ENCODE measurements at regions not wholly inside any gene's neighbourhood (a gene's known extent, or its start where the extent isn't known, plus 50 kb on each side); places are given as distances from the start of the nearest gene placed in this dataset.
"Not testable (repeated sequence)": the region's sequence is repeated elsewhere in the genome, so short reads cannot be mapped to it uniquely, and the experiment has no call there.

DNA sequence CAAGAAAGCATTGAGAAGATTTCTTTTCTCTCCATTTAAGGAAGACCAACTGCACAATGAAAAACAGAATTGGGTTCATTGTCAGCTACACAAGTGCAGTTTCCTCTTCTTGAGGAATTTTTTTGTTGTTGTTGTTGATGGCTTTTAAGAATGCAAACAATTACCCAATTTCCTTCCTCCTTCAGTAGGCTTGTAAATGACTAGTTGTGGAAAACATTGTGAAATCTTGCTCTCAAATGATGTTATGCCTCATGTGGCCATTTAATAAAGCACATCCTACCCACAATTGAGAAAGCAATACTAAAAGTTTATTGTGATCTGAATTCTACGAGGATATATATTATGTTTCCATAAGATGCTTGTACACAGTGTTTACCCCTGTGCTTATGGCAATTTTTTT is 171.6 kb downstream of the FAM174A start:
- no peaks in the 10 kb centered on the region for H3K9me3 ChIP-seq (ENCODE audit: insufficient read depth, low read length)
- H2AFZ ChIP-seq (ENCODE audit: low read depth, low read length, severe bottlenecking): no peak overlapping the region
- TF ChIP-seq EZH2phosphoT487 (conservative IDR thresholded peaks at IDR 0.05; ENCODE audit: low read length): no peak
- TF ChIP-seq, protein P1, sequence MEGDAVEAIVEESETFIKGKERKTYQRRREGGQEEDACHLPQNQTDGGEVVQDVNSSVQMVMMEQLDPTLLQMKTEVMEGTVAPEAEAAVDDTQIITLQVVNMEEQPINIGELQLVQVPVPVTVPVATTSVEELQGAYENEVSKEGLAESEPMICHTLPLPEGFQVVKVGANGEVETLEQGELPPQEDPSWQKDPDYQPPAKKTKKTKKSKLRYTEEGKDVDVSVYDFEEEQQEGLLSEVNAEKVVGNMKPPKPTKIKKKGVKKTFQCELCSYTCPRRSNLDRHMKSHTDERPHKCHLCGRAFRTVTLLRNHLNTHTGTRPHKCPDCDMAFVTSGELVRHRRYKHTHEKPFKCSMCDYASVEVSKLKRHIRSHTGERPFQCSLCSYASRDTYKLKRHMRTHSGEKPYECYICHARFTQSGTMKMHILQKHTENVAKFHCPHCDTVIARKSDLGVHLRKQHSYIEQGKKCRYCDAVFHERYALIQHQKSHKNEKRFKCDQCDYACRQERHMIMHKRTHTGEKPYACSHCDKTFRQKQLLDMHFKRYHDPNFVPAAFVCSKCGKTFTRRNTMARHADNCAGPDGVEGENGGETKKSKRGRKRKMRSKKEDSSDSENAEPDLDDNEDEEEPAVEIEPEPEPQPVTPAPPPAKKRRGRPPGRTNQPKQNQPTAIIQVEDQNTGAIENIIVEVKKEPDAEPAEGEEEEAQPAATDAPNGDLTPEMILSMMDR (IDR thresholded peaks at IDR 0.05; ENCODE audit: insufficient read depth, low read length, poor library complexity, severe bottlenecking): no peak

DNA sequence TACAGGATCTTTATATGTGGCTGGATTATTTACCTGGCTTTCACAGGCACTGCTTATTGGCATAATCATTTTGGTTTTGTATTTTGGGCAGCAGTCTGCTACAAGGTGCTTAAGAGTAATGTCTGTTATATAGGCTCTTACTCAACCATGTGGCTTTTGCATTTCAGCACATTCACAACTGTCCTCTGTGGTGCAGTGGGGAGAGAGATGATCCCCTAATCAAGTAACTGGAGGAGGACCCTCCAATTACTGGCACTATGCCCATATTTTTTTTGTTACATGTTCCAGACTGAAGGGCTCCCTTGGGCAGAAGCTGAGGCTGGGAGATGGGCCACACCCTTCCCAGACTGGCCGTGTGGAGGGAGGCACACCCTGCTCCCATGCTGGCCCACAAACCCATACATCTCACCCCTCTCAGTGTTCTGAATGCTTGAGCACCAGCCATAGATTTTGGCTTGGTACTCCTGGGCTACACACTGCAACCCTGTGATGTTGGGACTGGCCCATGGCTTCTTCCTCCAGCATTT is 173.5 kb downstream of the FAM174A start:
- Histone ChIP-seq H3K4me2 (ENCODE audit: low read depth, low read length, poor library complexity, severe bottlenecking) (no peak overlapping the region), H3K79me2 (ENCODE audit: insufficient read depth, low read length) (no peaks in the 10 kb centered on the region), H3K4me3 (ENCODE audit: insufficient read depth, low read length, poor library complexity, severe bottlenecking) (no peak overlapping the region), H3K9me3 (ENCODE audit: insufficient read depth, low read length) (no peaks in the 10 kb centered on the region), H3K27me3 (ENCODE audit: low read length) (no peaks in the 10 kb centered on the region), H3K9ac (ENCODE audit: low read length) (no peak overlapping the region), H3K36me3 (ENCODE audit: low read length) (no peaks in the 10 kb centered on the region), H2AFZ (ENCODE audit: low read depth, low read length, severe bottlenecking) (no peak overlapping the region), H4K20me1 (ENCODE audit: low read depth, low read length) (no peaks in the 10 kb centered on the region), H3K9me2 (replicated peaks; ENCODE audit: insufficient read depth, low read length) (no peaks in the 10 kb centered on the region), H3K27ac (ENCODE audit: low read depth, low read length) (no peak overlapping the region), H3F3A (ENCODE audit: insufficient read depth) (no peaks in the 10 kb centered on the region)
- TF ChIP-seq EZH2phosphoT487 (conservative IDR thresholded peaks at IDR 0.05; ENCODE audit: low read length): no peak
- TF ChIP-seq, protein P1 (IDR thresholded peaks at IDR 0.05; ENCODE audit: insufficient read depth, low read length, poor library complexity, severe bottlenecking): no peak

More for the DNA sequence above, 171.6 kb downstream of the FAM174A start:
- Histone ChIP-seq H3K79me2 (ENCODE audit: insufficient read depth, low read length) (no peaks in the 10 kb centered on the region), H3K36me3 (ENCODE audit: low read length) (no peaks in the 10 kb centered on the region), H3K9ac (ENCODE audit: low read length) (no peak overlapping the region), H3K4me2 (ENCODE audit: low read depth, low read length, poor library complexity, severe bottlenecking) (no peak overlapping the region), H3K9me2 (replicated peaks; ENCODE audit: insufficient read depth, low read length) (no peaks in the 10 kb centered on the region), H3F3A (ENCODE audit: insufficient read depth) (no peaks in the 10 kb centered on the region), H4K20me1 (ENCODE audit: low read depth, low read length) (no peaks in the 10 kb centered on the region), H3K27me3 (ENCODE audit: low read length) (no peaks in the 10 kb centered on the region), H3K4me3 (ENCODE audit: insufficient read depth, low read length, poor library complexity, severe bottlenecking) (no peak overlapping the region), H3K27ac (ENCODE audit: low read depth, low read length) (no peak overlapping the region)

DNA sequence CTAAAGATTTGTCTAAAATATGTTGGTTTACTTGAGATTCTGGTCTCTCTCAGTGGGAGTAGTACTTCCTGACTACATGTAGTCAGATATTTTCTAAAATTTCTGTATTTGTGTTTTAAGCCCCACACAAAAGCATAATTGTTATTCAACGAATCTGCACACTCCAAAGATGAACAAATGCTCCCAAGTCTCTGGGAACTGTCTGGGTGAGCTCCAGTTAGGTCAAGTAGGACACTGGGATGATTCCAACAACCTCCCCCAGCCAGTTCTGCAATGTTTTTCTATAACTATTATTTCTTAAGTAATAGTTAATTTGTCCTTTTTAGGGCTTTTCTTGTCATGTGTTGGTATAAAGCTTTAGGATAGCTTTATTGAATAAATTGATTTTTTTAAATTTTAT is 174.6 kb downstream of the FAM174A start:
- no peak overlapping the region for H3K9ac ChIP-seq (ENCODE audit: low read length)
- no peaks in the 10 kb centered on the region for H3K9me3 ChIP-seq (ENCODE audit: insufficient read depth, low read length)
- no peak overlapping the region for H3K4me3 ChIP-seq (ENCODE audit: insufficient read depth, low read length, poor library complexity, severe bottlenecking)
- no peaks in the 10 kb centered on the region for H3F3A ChIP-seq (ENCODE audit: insufficient read depth)
- H3K27me3 ChIP-seq (ENCODE audit: low read length): no peaks in the 10 kb centered on the region
- no peaks in the 10 kb centered on the region for H3K9me2 ChIP-seq (replicated peaks; ENCODE audit: insufficient read depth, low read length)
- no peak overlapping the region for H2AFZ ChIP-seq (ENCODE audit: low read depth, low read length, severe bottlenecking)
- no peak overlapping the region for H3K27ac ChIP-seq (ENCODE audit: low read depth, low read length)
- no peaks in the 10 kb centered on the region for H3K79me2 ChIP-seq (ENCODE audit: insufficient read depth, low read length)
- H3K4me2 ChIP-seq (ENCODE audit: low read depth, low read length, poor library complexity, severe bottlenecking): no peak overlapping the region
- TF ChIP-seq, protein P1 (IDR thresholded peaks at IDR 0.05; ENCODE audit: insufficient read depth, low read length, poor library complexity, severe bottlenecking): no peak
- H3K36me3 ChIP-seq (ENCODE audit: low read length): no peaks in the 10 kb centered on the region
- no peaks in the 10 kb centered on the region for H4K20me1 ChIP-seq (ENCODE audit: low read depth, low read length)

DNA sequence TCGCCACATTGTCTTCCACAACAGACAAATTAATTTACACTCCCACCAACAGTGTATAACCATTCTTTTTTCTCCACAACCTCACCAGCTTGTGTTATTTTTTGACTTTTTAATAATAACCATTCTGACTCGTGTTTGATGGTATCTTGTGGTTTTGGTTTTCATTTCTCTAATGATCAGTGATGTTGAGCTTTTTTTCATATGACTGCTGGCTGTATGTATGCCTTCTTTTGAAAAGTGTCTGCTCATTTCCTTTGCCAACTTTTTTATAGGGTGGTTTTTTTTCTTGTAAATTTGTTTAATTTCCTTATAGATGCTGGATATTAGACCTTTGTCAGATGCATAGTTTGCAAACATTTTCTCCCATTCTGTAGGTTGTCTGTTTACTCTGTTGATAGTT is 179.6 kb downstream of the FAM174A start:
- not testable (repeated sequence) for H3K36me3 ChIP-seq (ENCODE audit: low read length); H4K20me1 ChIP-seq (ENCODE audit: low read depth, low read length); H3K27ac ChIP-seq (ENCODE audit: low read depth, low read length); H3K79me2 ChIP-seq (ENCODE audit: insufficient read depth, low read length); H2AFZ ChIP-seq (ENCODE audit: low read depth, low read length, severe bottlenecking); H3K27me3 ChIP-seq (ENCODE audit: low read length); H3K9ac ChIP-seq (ENCODE audit: low read length); H3F3A ChIP-seq (ENCODE audit: insufficient read depth); H3K9me3 ChIP-seq (ENCODE audit: insufficient read depth, low read length); H3K4me2 ChIP-seq (ENCODE audit: low read depth, low read length, poor library complexity, severe bottlenecking); H3K4me3 ChIP-seq (ENCODE audit: insufficient read depth, low read length, poor library complexity, severe bottlenecking); H3K9me2 ChIP-seq (replicated peaks; ENCODE audit: insufficient read depth, low read length)
